Hepatocyte (in vitro differentiated cells): ENCODE measurements at regions not wholly inside any gene's neighbourhood (a gene's known extent, or its start where the extent isn't known, plus 50 kb on each side); places are given as distances from the start of the nearest gene placed in this dataset.

Experiments used
- CTCF ChIP-seq: fragments of 200-600 bp; sonication (generic); IDR thresholded peaks from 2 replicates; pipeline ENCODE4 v1.5.1; 2016; ENCODE audit warnings: antibody characterized with exemption, mild to moderate bottlenecking; ENCODE audit not compliant: poor library complexity
- EZH2 ChIP-seq: fragments of 200-600 bp; sonication (generic); IDR thresholded peaks from 2 replicates; pipeline ENCODE4 v1.6.1; 2016; ENCODE audit warnings: antibody characterized with exemption, mild to moderate bottlenecking, borderline replicate concordance
- EZH2phosphoT487 ChIP-seq: fragments of 200-600 bp; sonication (generic); IDR thresholded peaks from one replicate; pipeline ENCODE4 v1.6.1; 2018; ENCODE audit warnings: antibody characterized with exemption, mild to moderate bottlenecking, low read depth, moderate library complexity; ENCODE audit not compliant: unreplicated experiment, severe bottlenecking

GRCh38 chr3:34212175-34212574 is 413.7 kb downstream of the PDCD6IP start:
- TF ChIP-seq EZH2, result no peak
- no peak for TF ChIP-seq CTCF
- TF ChIP-seq EZH2phosphoT487, result no peak
